ENCODE measurements at regions not wholly inside any gene's neighbourhood (a gene's known extent, or its start where the extent isn't known, plus 50 kb on each side); places are given as distances from the start of the nearest gene placed in this dataset.

DNA sequence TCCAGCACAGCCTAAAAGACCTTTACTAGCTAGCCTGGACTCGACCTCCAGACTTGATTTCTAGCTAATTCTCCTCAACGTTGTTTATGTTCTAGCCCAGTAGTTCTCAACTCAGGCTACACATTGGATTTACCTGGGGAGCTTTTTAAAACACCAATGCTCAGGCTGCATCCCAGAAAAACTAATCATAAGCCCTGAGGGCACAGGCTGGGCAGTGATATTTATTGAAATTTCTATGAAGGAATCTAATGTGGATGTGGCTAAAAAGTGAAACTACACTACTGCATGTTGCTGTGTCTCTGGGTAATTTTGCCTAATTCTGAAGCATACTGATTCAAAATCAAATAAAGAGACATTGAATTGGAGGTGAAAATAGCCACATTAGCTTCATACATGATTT, 479.4 kb downstream of the KCNT2 start:
- TF ChIP-seq, protein P1, sequence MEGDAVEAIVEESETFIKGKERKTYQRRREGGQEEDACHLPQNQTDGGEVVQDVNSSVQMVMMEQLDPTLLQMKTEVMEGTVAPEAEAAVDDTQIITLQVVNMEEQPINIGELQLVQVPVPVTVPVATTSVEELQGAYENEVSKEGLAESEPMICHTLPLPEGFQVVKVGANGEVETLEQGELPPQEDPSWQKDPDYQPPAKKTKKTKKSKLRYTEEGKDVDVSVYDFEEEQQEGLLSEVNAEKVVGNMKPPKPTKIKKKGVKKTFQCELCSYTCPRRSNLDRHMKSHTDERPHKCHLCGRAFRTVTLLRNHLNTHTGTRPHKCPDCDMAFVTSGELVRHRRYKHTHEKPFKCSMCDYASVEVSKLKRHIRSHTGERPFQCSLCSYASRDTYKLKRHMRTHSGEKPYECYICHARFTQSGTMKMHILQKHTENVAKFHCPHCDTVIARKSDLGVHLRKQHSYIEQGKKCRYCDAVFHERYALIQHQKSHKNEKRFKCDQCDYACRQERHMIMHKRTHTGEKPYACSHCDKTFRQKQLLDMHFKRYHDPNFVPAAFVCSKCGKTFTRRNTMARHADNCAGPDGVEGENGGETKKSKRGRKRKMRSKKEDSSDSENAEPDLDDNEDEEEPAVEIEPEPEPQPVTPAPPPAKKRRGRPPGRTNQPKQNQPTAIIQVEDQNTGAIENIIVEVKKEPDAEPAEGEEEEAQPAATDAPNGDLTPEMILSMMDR (conservative IDR thresholded peaks at IDR 0.05): no peak
- TF ChIP-seq EZH2 (IDR thresholded peaks at IDR 0.05; ENCODE audit: low read depth): no peak

Measured in PC-9 (cell line).